A549 (cell line): ENCODE measurements at regions not wholly inside any gene's neighbourhood (a gene's known extent, or its start where the extent isn't known, plus 50 kb on each side); places are given as distances from the start of the nearest gene placed in this dataset.
"Not testable (repeated sequence)": the region's sequence is repeated elsewhere in the genome, so short reads cannot be mapped to it uniquely, and the experiment has no call there.

Source experiments
- ATAC-seq, 2 experiments: fragments of 200-7000 bp in 1 of 2; fragments of >200 bp in 1 of 2; cut with Nextera tagmentation in 1 of 2; cut with Tn5 transposase in 1 of 2; 3 replicates each; pipeline versions ENCODE4 v1.8.0 to v1.9.1; 2018 to 2020; ENCODE audit warnings: mild to moderate bottlenecking in 1 of 2, moderate library complexity in 1 of 2
- CTCF ChIA-PET: fragments of 300-600 bp; sonication (Branson Sonifier 250); formaldehyde crosslinking; extraction: SDS; loops from one replicate; lab custom pipeline; 2021; ENCODE audit warnings: antibody characterized with exemption, inconsistent platforms; lab: Yijun Ruan, JAX
- POLR2A ChIA-PET: fragments of 350-600 bp; formaldehyde crosslinking; extraction: SDS; loops from one replicate; lab custom pipeline; 2021; ENCODE audit warnings: antibody characterized with exemption, inconsistent platforms; lab: Yijun Ruan, JAX
- DNase-seq, 2 experiments: peaks; one replicate each; pipeline versions ENCODE4 v3.0.0 to v3.0.0-alpha.2; 2011 to 2016; ENCODE audit warnings: low read depth in 1 of 2, low spot score in 1 of 2
- FAIRE-seq: peaks from 2 replicates; lab custom pipeline; 2011; peaks lifted over from hg19 to GRCh38; lab: Jason Lieb, UNC
- H3K27ac ChIP-seq, 2 experiments: fragments of >200 bp; sonication (Bioruptor Twin); formaldehyde crosslinking; 3 replicates each; pipeline ENCODE4 v1.5.1; 2016 to 2017
- H3K4me1 ChIP-seq: fragments of >200 bp; sonication (Bioruptor Twin); formaldehyde crosslinking; 3 replicates; pipeline ENCODE4 v1.6.1; 2016
- H3K4me2 ChIP-seq: fragments of >200 bp; sonication (Bioruptor Twin); formaldehyde crosslinking; 3 replicates; pipeline ENCODE4 v1.6.1; 2016
- H3K4me3 ChIP-seq: fragments of >200 bp; sonication (Bioruptor Twin); formaldehyde crosslinking; 3 replicates; pipeline ENCODE4 v1.5.1; 2016
- H3K9me3 ChIP-seq: fragments of >200 bp; sonication (Bioruptor Twin); formaldehyde crosslinking; 3 replicates; pipeline ENCODE4 v1.6.1; 2016
- EP300 ChIP-seq, 2 experiments: fragments of >200 bp; sonication (Bioruptor Twin); formaldehyde crosslinking; IDR thresholded peaks; 2 replicates in 1 of 2; 3 replicates in 1 of 2; pipeline ENCODE4 v1.6.1; 2016 to 2017
- FOXS1 ChIP-seq: fragments of 250-450 bp; sonication (Bioruptor Pico); IDR thresholded peaks from 2 replicates; pipeline ENCODE4 v1.5.0; 2020; ENCODE audit warnings: mild to moderate bottlenecking, moderate library complexity
- GATA3 ChIP-seq: IDR thresholded peaks from 2 replicates; pipeline ENCODE4 v1.6.1; 2012; ENCODE audit warnings: borderline replicate concordance
- HOXA7 ChIP-seq: fragments of 250-450 bp; sonication (Bioruptor Pico); IDR thresholded peaks from 2 replicates; pipeline ENCODE4 v1.5.0; 2020; ENCODE audit warnings: mild to moderate bottlenecking, moderate library complexity
- JUNB ChIP-seq: fragments of >200 bp; sonication (Bioruptor Twin); formaldehyde crosslinking; IDR thresholded peaks from 2 replicates; pipeline ENCODE4 v1.6.1; 2016
- KDM5A ChIP-seq: fragments of 200-600 bp; sonication (generic); IDR thresholded peaks from 2 replicates; pipeline ENCODE4 v1.6.1; 2016; ENCODE audit warnings: antibody characterized with exemption, mild to moderate bottlenecking
- MYC ChIP-seq: IDR thresholded peaks from 2 replicates; pipeline ENCODE4 v1.6.1; 2012; ENCODE audit warnings: mild to moderate bottlenecking, inconsistent platforms, low read length, improper control_type of control experiment, borderline replicate concordance
- PHF8 ChIP-seq: fragments of 200-600 bp; sonication (generic); IDR thresholded peaks from 2 replicates; pipeline ENCODE4 v1.6.1; 2016; ENCODE audit warnings: low read depth, mild to moderate bottlenecking, antibody characterized with exemption, moderate library complexity, borderline replicate concordance
- RARB ChIP-seq: fragments of 250-450 bp; sonication (Bioruptor Pico); IDR thresholded peaks from 2 replicates; pipeline ENCODE4 v1.8.0; 2021; ENCODE audit warnings: mild to moderate bottlenecking, moderate library complexity
- RFX5 ChIP-seq: fragments of 450-650 bp; IDR thresholded peaks from 2 replicates; pipeline ENCODE4 v1.7.1; 2014; ENCODE audit warnings: antibody characterized with exemption, mild to moderate bottlenecking, moderate library complexity
- TFCP2L1 ChIP-seq: fragments of 250-450 bp; sonication (Bioruptor Pico); IDR thresholded peaks from 2 replicates; pipeline ENCODE4 v1.5.0; 2021; ENCODE audit warnings: mild to moderate bottlenecking
- ZFP36 ChIP-seq: fragments of 450-650 bp; IDR thresholded peaks from 2 replicates; pipeline ENCODE4 v1.6.1; 2014; ENCODE audit warnings: borderline replicate concordance; ENCODE audit not compliant: partially characterized antibody
- WGBS: methylation state at CpG from one replicate; pipeline ENCODE4 v1.1.6; 2017; ENCODE audit errors: missing lambda C conversion rate; 5-methylcytosine and 5-hydroxymethylcytosine counted together
- TF ChIP-seq, protein P1 (sequence below): fragments of 200-600 bp; sonication (generic); IDR thresholded peaks from 2 replicates; pipeline ENCODE4 v1.6.1; 2016; ENCODE audit warnings: antibody characterized with exemption, mild to moderate bottlenecking, moderate library complexity
- TF ChIP-seq, protein P2 (sequence below): IDR thresholded peaks from 2 replicates; pipeline ENCODE4 v1.6.1; 2012
- TF ChIP-seq, protein P3 (sequence below): fragments of >200 bp; sonication (Bioruptor Twin); formaldehyde crosslinking; IDR thresholded peaks from 3 replicates; pipeline ENCODE4 v1.6.1; 2016

DNA sequence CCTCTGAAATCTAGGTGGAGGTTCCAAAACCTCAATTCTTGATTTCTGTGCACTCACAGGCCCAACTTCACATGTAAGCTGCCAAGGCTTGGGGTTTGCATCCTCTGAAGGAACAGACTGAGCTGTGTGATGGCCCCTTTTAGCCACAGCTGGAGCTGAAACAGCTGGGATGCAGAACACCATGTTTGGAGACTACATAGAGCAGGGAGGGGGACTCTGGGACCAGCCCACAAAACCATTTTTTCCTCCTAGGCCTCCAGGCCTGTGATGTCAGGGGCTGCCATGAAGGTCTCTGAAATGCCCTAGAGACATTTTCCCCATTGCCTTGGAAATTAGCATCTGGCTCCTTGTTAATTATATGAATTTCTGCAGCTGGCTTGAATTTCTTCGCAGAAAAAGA, 1025.9 kb upstream of the NOVA1 start:
- no peaks in the 10 kb centered on the region; the same call in 2 of the 3 replicates for H3K9me3 ChIP-seq
- no peaks in the 10 kb centered on the region for H3K4me1 ChIP-seq
- no peak overlapping the region for H3K4me2 ChIP-seq
- DNase-seq: no peak
- no peak for FAIRE-seq
- 33% methylated on average over 1 of the region's 1 CpG for WGBS
- H3K4me3 ChIP-seq: no peak overlapping the region
- peak; percentile 79 for TF ChIP-seq ZFP36
- TF ChIP-seq FOXS1 (CRISPR knock-in tag): no peak
- ChIA-PET POLR2A (no interaction called here), CTCF (no interaction called here)
- no peak overlapping the region for H3K27ac ChIP-seq
- no peak for ATAC-seq

DNA sequence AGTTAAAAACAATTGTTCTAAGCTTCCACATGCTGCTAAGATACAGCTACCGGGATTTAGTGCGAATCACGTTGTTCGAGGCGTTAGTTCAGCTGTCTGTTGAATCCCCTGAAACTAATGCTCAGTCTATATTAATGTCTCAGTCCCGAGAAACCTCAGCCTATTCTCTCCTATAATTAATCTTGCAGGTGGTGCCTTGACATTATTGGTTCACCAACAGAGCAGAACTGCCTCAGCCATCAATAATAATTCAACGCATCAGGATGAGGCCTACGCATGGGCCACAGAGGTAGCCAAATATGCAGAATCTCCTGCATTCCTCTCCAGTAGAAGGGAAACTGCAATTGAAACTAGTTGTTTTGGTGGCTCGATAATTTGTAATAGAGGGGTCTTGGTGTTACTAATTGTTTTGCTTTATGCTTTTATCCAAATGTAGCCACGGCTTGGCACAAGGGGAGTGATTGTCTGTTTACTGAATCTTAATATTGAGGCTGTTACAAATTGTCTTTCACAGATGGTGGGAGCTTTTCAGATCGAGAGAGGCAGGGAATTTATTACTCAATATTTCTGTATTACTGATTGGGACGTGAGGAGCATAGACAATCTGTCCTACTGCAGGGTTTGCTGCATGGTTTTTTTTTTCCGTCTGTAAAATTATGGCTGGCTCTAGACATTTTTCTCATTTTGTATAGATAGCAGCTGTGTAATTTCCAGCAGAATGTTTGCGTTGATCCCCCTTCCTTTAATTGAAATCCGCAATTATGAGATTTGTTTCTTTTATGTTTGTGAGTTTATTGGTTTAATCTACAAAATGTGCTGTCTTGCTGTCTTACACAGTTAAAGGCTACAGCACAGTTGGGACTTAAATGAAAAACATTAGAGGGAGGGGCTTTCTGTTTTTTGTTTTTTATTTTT, 1036.5 kb upstream of the NOVA1 start:
- Histone ChIP-seq H3K4me3 (no peak overlapping the region), H3K9me3 (no peaks in the 10 kb centered on the region), H3K27ac (no peak overlapping the region), H3K4me1 (no peaks in the 10 kb centered on the region), H3K4me2 (no peak overlapping the region)
- ATAC-seq (no peak), FAIRE-seq (no peak), DNase-seq (no peak)
- TF ChIP-seq KDM5A: no peak
- TF ChIP-seq JUNB: no peak
- no peak for TF ChIP-seq HOXA7 (CRISPR knock-in tag)
- TF ChIP-seq, protein P1, sequence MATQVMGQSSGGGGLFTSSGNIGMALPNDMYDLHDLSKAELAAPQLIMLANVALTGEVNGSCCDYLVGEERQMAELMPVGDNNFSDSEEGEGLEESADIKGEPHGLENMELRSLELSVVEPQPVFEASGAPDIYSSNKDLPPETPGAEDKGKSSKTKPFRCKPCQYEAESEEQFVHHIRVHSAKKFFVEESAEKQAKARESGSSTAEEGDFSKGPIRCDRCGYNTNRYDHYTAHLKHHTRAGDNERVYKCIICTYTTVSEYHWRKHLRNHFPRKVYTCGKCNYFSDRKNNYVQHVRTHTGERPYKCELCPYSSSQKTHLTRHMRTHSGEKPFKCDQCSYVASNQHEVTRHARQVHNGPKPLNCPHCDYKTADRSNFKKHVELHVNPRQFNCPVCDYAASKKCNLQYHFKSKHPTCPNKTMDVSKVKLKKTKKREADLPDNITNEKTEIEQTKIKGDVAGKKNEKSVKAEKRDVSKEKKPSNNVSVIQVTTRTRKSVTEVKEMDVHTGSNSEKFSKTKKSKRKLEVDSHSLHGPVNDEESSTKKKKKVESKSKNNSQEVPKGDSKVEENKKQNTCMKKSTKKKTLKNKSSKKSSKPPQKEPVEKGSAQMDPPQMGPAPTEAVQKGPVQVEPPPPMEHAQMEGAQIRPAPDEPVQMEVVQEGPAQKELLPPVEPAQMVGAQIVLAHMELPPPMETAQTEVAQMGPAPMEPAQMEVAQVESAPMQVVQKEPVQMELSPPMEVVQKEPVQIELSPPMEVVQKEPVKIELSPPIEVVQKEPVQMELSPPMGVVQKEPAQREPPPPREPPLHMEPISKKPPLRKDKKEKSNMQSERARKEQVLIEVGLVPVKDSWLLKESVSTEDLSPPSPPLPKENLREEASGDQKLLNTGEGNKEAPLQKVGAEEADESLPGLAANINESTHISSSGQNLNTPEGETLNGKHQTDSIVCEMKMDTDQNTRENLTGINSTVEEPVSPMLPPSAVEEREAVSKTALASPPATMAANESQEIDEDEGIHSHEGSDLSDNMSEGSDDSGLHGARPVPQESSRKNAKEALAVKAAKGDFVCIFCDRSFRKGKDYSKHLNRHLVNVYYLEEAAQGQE: no peak
- TF ChIP-seq RFX5: no peak
- no peak for TF ChIP-seq PHF8
- no peak for TF ChIP-seq GATA3
- TF ChIP-seq, protein P2, sequence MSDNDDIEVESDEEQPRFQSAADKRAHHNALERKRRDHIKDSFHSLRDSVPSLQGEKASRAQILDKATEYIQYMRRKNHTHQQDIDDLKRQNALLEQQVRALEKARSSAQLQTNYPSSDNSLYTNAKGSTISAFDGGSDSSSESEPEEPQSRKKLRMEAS: no peak
- no peak for TF ChIP-seq TFCP2L1 (CRISPR knock-in tag)
- TF ChIP-seq RARB (CRISPR knock-in tag): no peak
- TF ChIP-seq, protein P3, sequence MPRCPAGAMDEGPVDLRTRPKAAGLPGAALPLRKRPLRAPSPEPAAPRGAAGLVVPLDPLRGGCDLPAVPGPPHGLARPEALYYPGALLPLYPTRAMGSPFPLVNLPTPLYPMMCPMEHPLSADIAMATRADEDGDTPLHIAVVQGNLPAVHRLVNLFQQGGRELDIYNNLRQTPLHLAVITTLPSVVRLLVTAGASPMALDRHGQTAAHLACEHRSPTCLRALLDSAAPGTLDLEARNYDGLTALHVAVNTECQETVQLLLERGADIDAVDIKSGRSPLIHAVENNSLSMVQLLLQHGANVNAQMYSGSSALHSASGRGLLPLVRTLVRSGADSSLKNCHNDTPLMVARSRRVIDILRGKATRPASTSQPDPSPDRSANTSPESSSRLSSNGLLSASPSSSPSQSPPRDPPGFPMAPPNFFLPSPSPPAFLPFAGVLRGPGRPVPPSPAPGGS: no peak
- TF ChIP-seq MYC: no peak
- TF ChIP-seq EP300 (IDR thresholded peaks at IDR 0.05): no peak
- TF ChIP-seq FOXS1 (CRISPR knock-in tag): no peak
- POLR2A ChIA-PET: no interaction called here
- WGBS: 55% methylated on average over 15 of the region's 15 CpGs
- CTCF ChIA-PET: interaction anchor here (0.7 kb wide), 1 partner anchor 1792 kb away, joined by 3 read pairs; no protein-coding TSS in a partner anchor

DNA sequence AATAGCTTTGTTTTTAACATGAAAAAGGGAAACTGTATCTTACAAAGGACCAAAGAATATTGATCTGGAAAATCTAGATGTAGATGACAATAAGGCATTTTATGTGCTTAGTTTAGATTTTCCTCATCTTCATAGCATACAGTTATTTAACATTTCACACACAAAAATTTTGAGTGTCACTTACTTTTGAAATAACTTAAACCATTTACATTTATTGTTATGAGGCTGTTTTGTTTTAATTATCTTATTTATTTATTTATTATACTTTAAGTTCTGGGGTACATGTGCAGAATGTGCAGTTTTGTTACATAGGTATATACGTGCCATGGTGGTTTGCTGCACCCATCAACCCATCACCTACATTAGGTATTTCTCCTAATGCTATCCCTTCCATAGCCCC, 1042.9 kb upstream of the NOVA1 start:
- H3K4me1 ChIP-seq, H3K27ac ChIP-seq, ATAC-seq, FAIRE-seq, CTCF ChIA-PET, DNase-seq, H3K4me3 ChIP-seq, H3K4me2 ChIP-seq, POLR2A ChIA-PET, H3K9me3 ChIP-seq: not testable (repeated sequence)
- WGBS: 81% methylated on average over 1 of the region's 1 CpG
